CD14-positive monocyte (primary cell): ENCODE measurements at regions not wholly inside any gene's neighbourhood (a gene's known extent, or its start where the extent isn't known, plus 50 kb on each side); places are given as distances from the start of the nearest gene placed in this dataset.

Experiments used
- DNase-seq, 3 donors: peaks; one replicate each; pipeline ENCODE4 v3.0.0-alpha.2; 2011 to 2022
- H2AFZ ChIP-seq: 2 replicates; pipeline ENCODE4 v1.6.0; 2012; ENCODE audit warnings: mild to moderate bottlenecking, low read depth, low read length, inconsistent platforms; ENCODE audit not compliant: insufficient read depth, poor library complexity, severe bottlenecking
- H3K27ac ChIP-seq, 2 donors: 1 replicate in 1 of 2; 2 replicates in 1 of 2; pipeline ENCODE4 v1.5.1; 2012 to 2013; ENCODE audit warnings: low read length in 2 of 2, control low read depth in 1 of 2, inconsistent platforms in 1 of 2, low read depth in 1 of 2, mild to moderate bottlenecking in 1 of 2
- H3K27me3 ChIP-seq, 2 donors: one replicate each; pipeline versions ENCODE4 v1.6.0 to v1.6.1; 2011 to 2013; ENCODE audit warnings: low read length in 2 of 2; ENCODE audit not compliant: control insufficient read depth in 2 of 2, insufficient read depth in 2 of 2
- H3K36me3 ChIP-seq, 2 donors: replicated peaks in 1 of 2; 1 replicate in 1 of 2; 2 replicates in 1 of 2; pipeline versions ENCODE4 v1.5.1 to v1.6.1; 2012 to 2013; ENCODE audit warnings: low read length in 2 of 2, control low read depth in 1 of 2, inconsistent platforms in 1 of 2, mild to moderate bottlenecking in 1 of 2; ENCODE audit not compliant: insufficient read depth in 2 of 2, control insufficient read depth in 1 of 2
- H3K4me1 ChIP-seq, 2 donors: 1 replicate in 1 of 2; 2 replicates in 1 of 2; pipeline versions ENCODE4 v1.5.1 to v1.6.1; 2012 to 2013; ENCODE audit warnings: low read length in 2 of 2, control low read depth in 1 of 2, inconsistent platforms in 1 of 2, mild to moderate bottlenecking in 1 of 2, moderate library complexity in 1 of 2; ENCODE audit not compliant: insufficient read depth in 2 of 2, control insufficient read depth in 1 of 2
- H3K4me2 ChIP-seq: replicated peaks from 2 replicates; pipeline ENCODE3; 2012; ENCODE audit warnings: low read length, moderate library complexity, mild to moderate bottlenecking; ENCODE audit not compliant: poor library complexity, severe bottlenecking; ENCODE audit errors: extremely low read depth
- H3K4me3 ChIP-seq, 3 experiments: fragments of 200-600 bp in 1 of 3; sonication (generic) in 1 of 3; replicated peaks in 1 of 3; 1 replicate in 2 of 3; 2 replicates in 1 of 3; pipeline ENCODE4 v1.5.1; 2011 to 2013; ENCODE audit warnings: low read length in 3 of 3, mild to moderate bottlenecking in 3 of 3, control low read depth in 2 of 3, low read depth in 2 of 3, inconsistent platforms in 1 of 3, moderate library complexity in 1 of 3
- H3K79me2 ChIP-seq: 2 replicates; pipeline ENCODE4 v1.6.0; 2012; ENCODE audit warnings: mild to moderate bottlenecking, control low read depth, inconsistent platforms, low read length, moderate library complexity; ENCODE audit not compliant: insufficient read depth
- H3K9ac ChIP-seq: 2 replicates; pipeline ENCODE4 v1.6.0; 2017; ENCODE audit warnings: low read length, mild to moderate bottlenecking; ENCODE audit not compliant: insufficient read depth, poor library complexity, severe bottlenecking
- H3K9me3 ChIP-seq, 2 donors: replicated peaks in 1 of 2; 1 replicate in 1 of 2; 2 replicates in 1 of 2; pipeline versions ENCODE4 v1.5.1 to v1.6.1; 2012 to 2013; ENCODE audit warnings: low read length in 2 of 2, control low read depth in 1 of 2; ENCODE audit not compliant: control insufficient read depth in 1 of 2, insufficient read depth in 1 of 2
- H4K20me1 ChIP-seq: 2 replicates; pipeline ENCODE4 v1.6.0; 2012; ENCODE audit warnings: mild to moderate bottlenecking, low read length, control low read depth, moderate library complexity; ENCODE audit not compliant: insufficient read depth
- H3K27ac Mint-ChIP-seq, 7 donors: one replicate each; pipeline ENCODE4 v1.8.0; 2020; ENCODE audit warnings: mild to moderate bottlenecking in 7 of 7, mixed read lengths in 7 of 7, moderate library complexity in 6 of 7, inconsistent platforms in 2 of 7
- H3K27me3 Mint-ChIP-seq, 3 donors: one replicate each; pipeline ENCODE4 v1.8.0; 2021 to 2022; ENCODE audit warnings: low read depth in 3 of 3, mild to moderate bottlenecking in 3 of 3, mixed read lengths in 3 of 3, moderate library complexity in 3 of 3, inconsistent platforms in 1 of 3
- H3K36me3 Mint-ChIP-seq, 2 donors: one replicate each; pipeline ENCODE4 v1.8.0; 2020; ENCODE audit warnings: mixed read lengths in 2 of 2, inconsistent platforms in 1 of 2, mild to moderate bottlenecking in 1 of 2
- H3K4me1 Mint-ChIP-seq: one replicate; pipeline ENCODE4 v1.8.0; 2020; ENCODE audit warnings: mild to moderate bottlenecking, mixed read lengths
- H3K4me3 Mint-ChIP-seq, 2 donors: one replicate each; pipeline ENCODE4 v1.8.0; 2020; ENCODE audit warnings: mild to moderate bottlenecking in 2 of 2, mixed read lengths in 2 of 2, moderate library complexity in 1 of 2
- H3K9me3 Mint-ChIP-seq, 7 donors: one replicate each; pipeline ENCODE4 v1.8.0; 2020 to 2022; ENCODE audit warnings: mixed read lengths in 7 of 7, mild to moderate bottlenecking in 6 of 7, moderate library complexity in 6 of 7, inconsistent platforms in 2 of 7
- CTCF ChIP-seq: fragments of 200-600 bp; IDR thresholded peaks from one replicate; pipeline ENCODE4 v1.8.0; 2022; ENCODE audit warnings: antibody characterized with exemption, mild to moderate bottlenecking
- WGBS: methylation state at CpG from one replicate; pipeline ENCODE4 v1.1.5; 2013; ENCODE audit warnings: missing lambda C conversion rate; ENCODE audit not compliant: insufficient coverage; 5-methylcytosine and 5-hydroxymethylcytosine counted together
- intact Hi-C, 2 donors: fragments of 100-400 bp; cut with micrococcal nuclease; formaldehyde crosslinking; loops; one replicate each; pipeline versions ENCODE4 v1.15.0 to v1.15.1; 2023

GRCh38 chr21:38597421-38597820 is 99.1 kb upstream of the ERG start:
- Mint-ChIP-seq H3K36me3 (no peaks in the 10 kb centered on the region), H3K27ac (no peak overlapping the region), H3K9me3 (no peaks in the 10 kb centered on the region), H3K27me3 (no peaks in the 10 kb centered on the region), H3K4me1 (peaks cover 8% of the 10 kb centered on the region), H3K4me3 (no peak overlapping the region)
- Histone ChIP-seq H3K4me3 (no peak overlapping the region), H3K79me2 (no peaks in the 10 kb centered on the region), H3K27ac (no peak overlapping the region), H4K20me1 (no peaks in the 10 kb centered on the region), H2AFZ (no peak overlapping the region), H3K4me2 (no peak overlapping the region), H3K27me3 (no peaks in the 10 kb centered on the region), H3K9me3 (no peaks in the 10 kb centered on the region), H3K36me3 (no peaks in the 10 kb centered on the region), H3K9ac (no peak overlapping the region), H3K4me1 (no peaks in the 10 kb centered on the region)
- DNase-seq = no peak
- no CpG with 5 or more reads among the region's 2 CpGs for WGBS
- intact Hi-C loops = no loop called here
- TF ChIP-seq CTCF = no peak

- H3K9me3 Mint-ChIP-seq = peaks cover 0 to 3% (median 0%) of the 10 kb centered on the region in 7 donors
- no peaks in the 10 kb centered on the region for H4K20me1 ChIP-seq
- H3K4me2 ChIP-seq = no peak overlapping the region
- H3K4me1 ChIP-seq = no peaks in the 10 kb centered on the region
- no peaks in the 10 kb centered on the region for H3K79me2 ChIP-seq
- H3K36me3 Mint-ChIP-seq = no peaks in the 10 kb centered on the region
- H3K27ac ChIP-seq = no peak overlapping the region
- H3K9me3 ChIP-seq = no peaks in the 10 kb centered on the region
- WGBS = 92% methylated on average over 3 of the region's 5 CpGs
- H3K27me3 ChIP-seq = no peaks in the 10 kb centered on the region
- no peak overlapping the region for H2AFZ ChIP-seq
- no peaks in the 10 kb centered on the region for H3K27me3 Mint-ChIP-seq
- H3K36me3 ChIP-seq = no peaks in the 10 kb centered on the region
- DNase-seq = no peak
- no peak overlapping the region for H3K4me3 Mint-ChIP-seq
- H3K4me1 Mint-ChIP-seq = peaks cover 8% of the 10 kb centered on the region
- TF ChIP-seq CTCF = no peak
- intact Hi-C loops = no loop called here
- H3K9ac ChIP-seq = no peak overlapping the region
- no peak overlapping the region for H3K4me3 ChIP-seq
- no peak overlapping the region for H3K27ac Mint-ChIP-seq
Measured at GRCh38 chr21:38598413-38598812, 100.1 kb upstream of the ERG start.
